CD4-positive, alpha-beta T cell treated with Interleukin-12 subunit alpha and Interleukin-12 subunit beta, for 1 hour (primary cell): ENCODE measurements at regions not wholly inside any gene's neighbourhood (a gene's known extent, or its start where the extent isn't known, plus 50 kb on each side); places are given as distances from the start of the nearest gene placed in this dataset.
"Not testable (repeated sequence)": the region's sequence is repeated elsewhere in the genome, so short reads cannot be mapped to it uniquely, and the experiment has no call there.

Experiments
- DNase-seq: peaks from one replicate; pipeline ENCODE4 v3.0.0-alpha.2; 2020

DNA sequence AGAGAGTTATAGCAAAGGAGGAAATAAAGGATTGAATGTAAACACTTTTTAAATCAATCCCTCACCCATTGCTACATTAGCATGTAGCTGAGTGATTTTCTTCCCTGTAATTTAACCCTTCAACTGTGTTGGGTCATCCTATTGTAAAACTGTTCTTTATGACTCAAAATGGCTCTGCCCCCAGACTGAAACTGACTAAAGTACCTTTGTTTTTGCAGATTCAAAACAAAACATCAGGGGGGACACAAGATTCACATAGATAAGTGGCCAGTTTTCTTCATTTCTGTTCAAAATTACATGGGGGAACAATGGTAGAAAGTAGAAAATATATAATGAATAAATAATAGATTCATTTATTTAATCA is 268.4 kb downstream of the IGSF11 start:
- DNase-seq, result no peak

DNA sequence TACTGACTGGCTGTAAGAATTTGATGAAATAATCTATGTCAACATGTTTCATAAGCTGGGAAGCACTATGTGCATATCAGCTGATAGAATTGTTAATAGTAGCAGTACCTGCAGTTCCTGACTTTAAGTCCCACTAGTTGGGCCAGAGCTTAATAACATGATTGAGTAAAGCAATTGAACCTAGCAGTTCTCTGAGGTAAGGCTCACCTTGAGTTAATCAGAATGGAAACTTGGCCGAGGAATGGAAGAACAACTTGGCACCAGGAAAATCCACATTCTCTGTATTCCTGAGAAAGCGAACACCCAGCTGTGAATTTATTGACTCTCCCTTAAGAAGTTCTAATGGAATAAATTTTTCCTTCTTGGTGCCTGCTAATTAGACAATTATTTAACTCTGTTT is 262.6 kb downstream of the IGSF11 start:
- DNase-seq, result no peak

DNA sequence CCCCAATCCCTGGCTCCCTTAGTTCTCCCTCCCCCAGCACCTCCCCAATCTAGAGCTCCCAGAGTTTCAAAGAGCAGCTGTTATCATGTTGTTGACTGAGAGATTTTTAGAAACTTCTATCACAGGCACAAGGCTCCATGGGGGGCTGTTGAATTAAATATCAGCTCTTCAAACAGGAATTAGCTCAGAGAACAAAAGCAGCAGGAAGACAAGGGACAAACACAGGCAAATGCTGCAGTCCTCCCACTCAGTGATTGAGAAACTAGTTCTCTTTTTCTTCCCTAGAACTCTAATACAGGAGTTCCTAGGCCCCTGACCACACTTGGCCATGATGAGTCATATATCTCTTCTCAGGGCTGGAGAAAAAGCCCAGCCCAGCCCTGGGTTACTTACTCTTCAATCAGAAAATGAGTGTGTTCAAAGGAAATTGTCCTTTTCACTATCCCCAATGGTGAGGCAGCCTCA is 262.1 kb downstream of the IGSF11 start:
- no peak for DNase-seq

DNA sequence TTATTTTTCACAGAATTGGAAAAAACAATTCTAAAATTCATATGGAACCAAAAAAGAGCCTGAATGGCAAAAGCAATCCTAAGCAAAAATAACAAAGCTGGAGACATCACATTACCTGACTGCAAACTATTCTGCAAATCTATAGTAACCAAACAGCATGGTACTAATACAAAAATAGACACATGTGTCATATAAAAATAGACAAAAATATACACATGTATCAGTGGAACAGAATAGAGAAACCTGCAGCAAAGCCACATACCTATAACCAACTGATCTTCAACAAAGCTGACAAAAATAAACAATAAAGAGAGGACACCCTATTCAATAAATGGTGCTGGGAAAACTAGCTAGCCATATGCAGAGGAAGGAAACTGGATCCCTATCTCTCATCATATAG is 259.6 kb downstream of the IGSF11 start:
- DNase-seq, result no peak

DNA sequence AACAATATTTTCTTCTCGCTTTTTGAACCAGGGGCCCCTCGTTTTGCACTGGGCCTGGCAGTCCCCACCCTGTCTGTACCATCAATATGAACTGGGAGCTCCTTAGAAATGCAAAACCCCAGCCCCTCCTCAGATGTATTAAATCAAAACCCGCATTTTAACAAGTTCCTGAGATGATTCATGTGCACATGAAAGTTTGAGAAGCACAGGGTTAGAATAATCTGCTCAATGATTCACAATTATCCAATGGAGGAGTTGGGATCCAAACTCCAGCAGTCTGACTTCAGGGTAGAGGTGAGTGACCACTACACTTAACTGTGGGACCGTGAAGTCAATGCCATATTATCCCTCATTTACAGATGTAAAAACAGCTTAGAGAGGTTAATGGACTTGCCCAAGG is 256.4 kb downstream of the IGSF11 start:
- DNase-seq, result no peak

DNA sequence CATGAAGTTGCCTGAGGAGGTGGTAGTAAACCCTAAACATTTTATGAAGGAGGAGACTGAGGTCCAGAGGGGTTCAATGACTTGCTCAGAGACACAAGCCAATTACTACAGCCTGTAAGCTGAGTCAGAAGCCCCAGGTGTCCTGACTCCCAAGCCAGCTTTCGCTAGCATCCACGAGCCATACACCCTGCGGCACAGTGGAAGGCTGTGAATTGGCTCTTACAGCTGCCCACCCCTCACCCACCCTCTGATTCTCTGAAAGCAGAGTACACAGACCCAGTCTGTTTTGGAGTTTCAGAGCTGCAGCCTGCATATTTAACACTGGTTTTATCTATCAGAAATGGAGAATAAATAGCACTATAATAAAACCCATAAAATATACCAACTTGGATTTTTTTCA is 253.4 kb downstream of the IGSF11 start:
- no peak for DNase-seq

DNA sequence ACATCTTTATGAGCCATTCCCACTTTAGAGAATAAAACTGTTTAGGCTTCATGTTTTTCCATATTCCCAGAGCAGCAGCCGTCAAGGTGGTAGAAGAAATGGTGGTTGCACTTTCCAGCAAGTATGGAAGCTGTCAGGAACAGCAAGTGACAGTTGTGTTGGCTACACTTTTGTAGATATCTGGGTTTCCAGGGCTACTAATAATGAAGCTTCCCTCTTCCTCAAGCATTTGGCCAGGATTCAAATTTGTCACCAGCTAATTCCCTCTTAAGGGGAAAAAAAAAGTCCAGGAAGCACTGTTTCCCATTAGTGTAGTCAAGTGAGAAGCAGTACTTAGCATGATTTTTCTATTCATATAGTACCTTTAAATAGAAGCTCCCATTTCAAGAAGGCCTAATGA is 252.8 kb downstream of the IGSF11 start:
- no peak for DNase-seq

DNA sequence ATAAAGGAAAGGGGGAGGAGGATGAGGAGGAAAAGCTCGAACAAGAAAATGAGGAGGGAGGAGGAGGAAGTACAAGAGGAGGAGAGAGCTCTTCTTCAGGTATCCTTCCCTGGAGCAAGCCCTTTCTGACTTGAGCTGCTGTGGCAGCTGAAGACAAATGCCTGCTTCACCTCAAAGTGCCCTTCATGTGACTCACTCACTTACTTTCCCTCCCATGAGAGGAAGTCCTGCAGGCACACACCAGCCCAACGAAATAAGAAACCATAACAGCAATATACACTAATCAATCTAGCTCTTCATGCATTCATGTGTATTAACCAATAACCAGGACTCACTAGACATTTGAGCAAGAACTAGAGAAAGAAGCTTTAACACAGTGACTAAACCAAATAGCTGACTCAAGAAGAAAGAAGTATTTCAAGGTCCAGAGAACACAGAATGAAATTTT is 251.9 kb downstream of the IGSF11 start:
- no peak for DNase-seq

DNA sequence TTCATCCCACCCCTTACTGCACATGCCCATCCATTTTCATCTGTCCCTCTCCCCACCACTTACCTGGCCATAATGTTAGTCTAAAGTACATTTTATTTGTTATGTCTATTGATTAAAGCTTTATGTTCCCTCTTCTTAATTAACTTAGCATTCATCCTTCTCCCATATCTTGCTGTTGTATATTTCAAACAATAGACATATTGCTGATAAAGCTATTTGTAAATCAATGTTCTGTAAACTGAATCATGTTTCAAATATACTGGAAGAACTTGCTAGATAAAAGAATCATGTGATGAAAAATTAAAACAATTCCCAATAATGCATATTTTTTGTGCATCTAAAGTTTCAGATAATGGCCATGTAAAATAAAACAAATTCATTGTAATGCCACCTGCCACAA is 249.2 kb downstream of the IGSF11 start:
- no peak for DNase-seq

DNA sequence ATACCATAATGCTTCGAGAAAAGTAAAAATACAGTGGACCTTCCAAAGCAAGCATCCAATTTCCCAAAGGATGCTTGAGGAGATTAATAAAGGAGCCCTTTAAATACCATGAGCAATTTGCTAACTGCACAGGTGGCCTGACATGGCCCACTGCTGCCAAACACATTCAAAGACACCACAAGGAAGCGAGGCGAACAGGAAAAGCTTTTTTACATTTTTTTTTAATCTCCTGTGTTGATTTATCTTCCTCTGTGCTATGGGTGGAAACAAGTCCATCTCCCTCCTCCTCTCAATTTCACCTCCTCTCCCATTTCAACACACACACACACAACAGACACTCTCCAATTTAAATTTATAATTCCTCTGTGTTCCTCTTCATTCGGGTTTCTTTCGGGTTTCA is 243.4 kb downstream of the IGSF11 start:
- DNase-seq, result no peak

DNA sequence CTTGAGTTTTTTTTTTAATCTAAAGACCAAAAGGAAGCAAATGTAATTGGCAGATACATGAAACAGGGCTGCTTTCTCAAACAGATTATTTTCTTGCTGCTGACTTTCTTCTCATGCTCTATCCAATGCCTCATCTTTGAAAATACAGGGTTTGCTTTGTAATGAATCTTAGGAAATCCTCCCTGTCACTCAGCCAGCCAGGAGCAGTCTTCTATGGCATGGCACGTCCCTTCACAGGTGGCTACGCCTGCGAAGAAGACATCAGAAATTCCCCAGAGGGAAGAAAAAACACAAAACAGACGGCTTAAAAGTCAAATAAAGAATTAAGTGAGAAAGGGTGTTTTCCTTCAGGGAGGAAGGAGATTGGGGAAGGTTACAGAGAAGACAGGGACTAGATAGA is 242.5 kb downstream of the IGSF11 start:
- no peak for DNase-seq

DNA sequence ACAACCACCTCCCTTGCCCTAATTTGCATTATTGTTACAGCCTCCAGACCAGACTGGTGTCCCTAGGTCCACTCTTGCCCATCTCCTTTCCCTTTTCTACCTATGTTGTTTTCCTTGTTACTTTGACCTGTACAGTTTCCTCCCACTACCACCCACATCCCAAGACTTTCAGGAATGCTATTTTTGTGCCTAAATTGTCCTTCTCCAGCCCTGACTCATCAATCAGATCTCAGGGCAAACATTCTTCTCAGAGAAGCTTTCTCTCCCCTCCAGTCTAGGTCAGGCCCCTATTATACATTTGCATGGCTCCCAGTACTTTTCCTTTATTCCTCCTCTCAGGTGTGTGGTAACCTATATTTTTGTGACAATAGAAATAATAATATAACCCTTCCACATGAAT is 241.5 kb downstream of the IGSF11 start:
- DNase-seq, result no peak

DNA sequence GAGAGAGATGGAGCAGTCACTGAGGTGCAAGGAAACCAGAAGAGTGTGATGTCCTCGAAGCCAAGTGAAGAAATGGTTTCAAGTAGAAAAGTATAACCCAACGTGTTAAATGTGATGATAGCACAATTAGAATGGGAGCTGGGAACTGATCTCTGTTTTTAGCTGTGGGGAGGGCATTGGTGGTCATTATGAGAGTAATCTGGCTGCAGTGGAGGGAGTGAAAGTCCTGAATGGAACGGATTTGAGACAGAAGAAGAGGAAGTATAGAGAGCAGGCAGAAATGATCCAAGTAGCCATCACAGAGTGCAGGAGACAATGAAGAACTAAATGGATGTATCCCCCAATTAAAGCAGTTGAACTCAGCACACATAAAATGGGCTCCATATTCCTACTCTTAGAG is 235.3 kb downstream of the IGSF11 start:
- DNase-seq, result no peak

DNA sequence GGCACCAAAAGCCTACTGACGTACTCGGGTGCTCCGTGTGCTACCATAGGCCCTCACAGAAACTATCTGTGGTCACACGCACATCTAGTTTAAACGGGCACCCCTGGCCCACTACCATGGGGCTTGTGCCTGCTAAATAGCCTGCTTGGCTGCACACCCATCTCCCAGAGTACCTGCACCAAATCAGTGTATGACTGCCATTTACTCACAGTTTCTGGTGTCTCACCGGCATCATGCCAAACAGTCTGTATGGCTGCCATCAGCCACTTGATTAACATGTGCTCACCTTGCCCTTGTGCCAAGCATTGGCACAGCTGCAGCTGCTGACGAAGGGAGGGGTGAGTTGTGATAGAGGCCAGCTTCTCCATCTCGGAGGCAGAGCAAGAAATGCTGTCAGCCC is 232.7 kb downstream of the IGSF11 start:
- no peak for DNase-seq

DNA sequence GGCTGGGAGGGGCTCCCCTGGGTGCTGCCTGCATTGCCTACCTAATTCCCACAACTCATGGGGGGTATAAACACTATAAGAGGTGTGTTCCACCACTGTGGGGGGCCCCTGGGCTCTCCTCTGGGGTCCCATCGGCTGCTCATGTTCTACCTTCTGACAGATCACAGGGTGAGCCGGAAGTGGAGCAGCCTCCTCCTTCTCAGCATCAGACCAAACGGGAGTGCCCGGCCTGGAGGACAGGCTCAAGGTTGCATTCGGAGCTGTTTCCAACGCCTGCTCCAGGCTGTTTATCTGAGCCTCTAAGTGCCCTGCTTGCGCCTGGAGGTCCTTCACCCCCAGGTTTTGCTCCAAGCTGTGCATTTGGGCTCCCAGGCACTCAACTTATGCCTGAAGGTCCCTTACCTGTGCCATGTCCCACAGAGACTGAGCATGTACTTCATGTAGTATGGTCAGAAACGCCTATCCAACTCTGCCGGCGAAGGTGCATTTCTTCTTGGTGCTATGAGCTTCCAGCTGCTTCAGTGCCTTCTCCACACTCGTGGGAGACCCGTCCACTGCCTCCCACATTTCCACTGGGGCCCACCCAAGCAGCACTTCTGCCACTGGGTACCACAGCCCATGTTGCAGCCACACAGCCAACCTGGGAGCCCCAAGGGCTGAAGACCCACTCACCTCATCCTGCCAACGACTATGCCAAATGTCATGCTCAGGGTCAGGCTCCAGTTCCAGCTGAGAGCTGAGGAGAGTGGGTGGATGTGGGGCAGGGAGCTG is 232.1 kb downstream of the IGSF11 start:
- DNase-seq, result no peak

DNA sequence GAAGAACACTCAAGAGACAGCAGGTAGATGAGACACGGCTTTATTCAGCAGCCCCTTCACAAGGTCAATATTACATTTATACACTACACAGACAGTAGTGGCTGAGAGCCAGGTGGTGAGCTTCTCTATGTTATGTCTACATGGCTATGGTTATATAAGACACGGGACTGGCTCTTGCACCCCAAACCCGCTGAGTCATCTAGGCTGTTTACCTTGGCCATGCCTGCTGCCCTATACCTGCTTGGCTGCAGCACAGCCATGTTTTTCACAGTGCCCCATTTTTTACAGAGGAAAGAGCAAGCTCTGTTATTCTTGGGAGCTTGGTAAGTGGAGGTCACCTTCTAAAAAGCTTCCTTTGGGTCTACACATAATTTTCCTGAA is 231.6 kb downstream of the IGSF11 start:
- no peak for DNase-seq

DNA sequence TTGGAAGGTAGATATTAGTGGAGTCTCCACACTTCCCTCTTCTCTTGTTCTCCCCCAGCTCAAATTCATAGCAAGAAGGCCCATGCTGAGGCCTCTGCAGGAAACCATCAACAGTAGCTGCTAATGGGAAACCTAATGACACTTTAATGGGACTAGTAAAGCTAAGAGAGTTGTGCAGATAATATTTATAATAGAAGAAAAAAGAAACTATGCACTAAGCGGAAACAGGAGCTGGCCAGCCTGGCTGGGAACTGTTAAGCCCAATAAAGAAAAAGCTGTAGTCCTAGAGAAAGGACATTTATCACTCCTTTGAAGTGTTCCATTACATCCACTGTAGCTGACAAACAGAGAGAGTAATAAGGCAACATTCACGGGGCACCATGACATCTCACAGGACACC is 229.6 kb downstream of the IGSF11 start:
- DNase-seq, result no peak

DNA sequence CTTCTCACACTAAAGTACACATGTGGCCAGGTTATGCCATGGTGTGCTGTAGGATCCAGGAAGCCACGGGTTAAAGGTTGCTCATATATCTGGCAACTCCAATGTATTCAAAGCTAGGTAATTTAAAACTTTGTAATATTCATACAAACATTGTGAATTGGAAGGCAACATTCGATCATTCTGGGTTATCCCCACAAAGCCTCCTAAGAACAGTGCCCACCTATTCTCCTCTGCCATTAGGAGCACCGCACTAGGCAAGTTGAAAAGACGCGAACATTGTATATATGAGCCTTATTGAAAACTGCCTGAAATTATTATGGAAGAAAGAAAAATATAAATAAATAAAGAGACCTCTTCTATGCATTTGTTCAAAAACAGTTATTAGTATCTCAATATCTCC is 228.2 kb downstream of the IGSF11 start:
- no peak for DNase-seq

DNA sequence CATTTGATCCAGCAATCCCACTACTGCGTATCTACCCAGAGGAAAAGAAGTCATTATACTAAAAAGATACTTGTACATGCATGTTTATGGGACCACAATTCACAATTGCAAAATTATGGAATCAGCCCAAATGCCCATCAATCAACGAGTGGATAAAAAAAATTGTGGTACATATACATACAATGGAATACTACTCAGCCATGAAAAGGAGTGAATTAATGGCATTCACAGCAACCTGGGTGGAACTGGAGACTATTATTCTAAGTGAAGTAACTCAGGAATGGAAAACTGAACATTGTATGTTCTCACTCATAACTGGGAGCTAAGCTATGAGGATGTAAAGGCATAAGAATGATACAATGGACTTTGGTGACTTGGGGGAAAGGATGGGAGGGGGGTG is 227.3 kb downstream of the IGSF11 start:
- DNase-seq, result not testable (repeated sequence)

DNA sequence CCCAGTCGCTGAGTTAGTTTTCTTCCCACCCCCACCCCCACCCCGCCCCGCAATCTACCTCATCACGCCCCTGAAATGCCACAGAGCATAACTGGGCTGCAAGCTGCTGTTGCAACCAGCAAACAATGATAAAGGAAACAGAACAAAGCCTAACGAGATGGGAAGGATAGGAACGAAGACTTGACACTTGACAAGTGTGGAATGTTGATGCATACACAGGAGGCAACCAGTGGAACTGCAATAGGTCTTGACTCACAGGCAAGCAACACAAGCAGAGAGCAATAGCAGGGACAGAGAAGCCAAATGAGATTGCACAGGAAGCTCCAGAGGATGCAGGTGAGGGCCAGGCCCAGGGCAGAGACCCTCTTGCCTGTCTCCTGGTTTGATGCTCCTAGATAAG is 225.9 kb downstream of the IGSF11 start:
- DNase-seq, result no peak

DNA sequence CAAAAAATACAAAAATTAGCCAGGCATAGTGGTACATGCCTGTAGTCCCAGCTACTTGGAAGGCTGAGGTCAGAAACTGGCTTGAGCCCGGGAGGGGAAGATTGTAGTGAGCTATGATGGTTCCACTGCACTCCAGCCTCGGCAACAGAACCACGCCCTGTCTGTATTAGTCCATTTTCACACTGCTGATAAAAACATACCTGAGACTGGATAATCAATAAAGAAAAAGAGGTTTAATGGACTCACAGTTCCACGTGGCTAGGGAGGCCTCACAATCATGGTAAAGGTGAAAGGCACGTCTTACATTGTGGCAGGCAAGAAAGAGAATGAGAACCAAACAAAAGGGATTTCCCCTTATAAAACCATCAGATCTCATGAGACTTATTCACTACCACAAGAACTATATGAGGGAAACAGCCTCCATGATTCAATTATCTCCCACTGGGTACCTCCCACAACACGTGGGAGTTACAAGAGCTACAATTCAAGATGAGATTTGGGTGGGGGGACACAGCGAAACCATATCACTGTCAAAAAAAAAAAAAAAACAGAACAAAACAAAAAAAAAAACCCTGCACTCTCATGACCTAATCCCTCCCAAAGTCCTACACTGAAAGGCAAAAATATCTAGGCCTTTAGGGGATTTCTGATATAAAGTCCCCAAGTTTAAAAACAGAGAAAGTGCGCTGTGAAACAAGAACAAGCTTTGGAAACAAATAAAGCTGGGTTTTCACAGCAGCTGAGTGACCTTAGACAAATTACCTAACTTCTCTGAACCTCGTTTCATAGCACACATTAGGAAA is 224.7 kb downstream of the IGSF11 start:
- DNase-seq, result no peak

DNA sequence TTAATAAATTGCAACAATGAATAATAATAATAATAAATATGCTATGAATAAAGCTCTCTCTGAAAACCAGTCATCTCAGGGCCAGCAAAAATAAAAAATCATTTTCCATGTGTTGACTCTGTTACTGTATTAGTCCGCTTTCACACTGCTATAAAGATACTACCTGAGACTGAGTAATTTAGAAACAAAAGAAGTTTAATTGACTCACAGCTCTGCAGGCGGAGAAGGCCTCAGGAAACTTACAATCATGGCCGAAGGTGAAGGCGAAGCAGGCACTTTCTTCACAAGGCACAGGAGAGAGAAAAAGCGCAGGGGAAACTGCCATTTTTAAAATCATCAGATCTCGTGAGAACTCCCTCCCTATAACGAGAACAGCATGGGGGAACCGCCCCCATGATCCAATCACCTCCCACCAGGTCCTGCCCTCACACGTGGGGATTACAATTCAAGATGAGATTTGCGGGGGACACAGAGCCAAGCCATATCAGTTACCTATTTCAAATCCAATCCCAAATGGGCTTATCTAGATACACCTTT is 224.1 kb downstream of the IGSF11 start:
- DNase-seq, result peak; percentile 11

DNA sequence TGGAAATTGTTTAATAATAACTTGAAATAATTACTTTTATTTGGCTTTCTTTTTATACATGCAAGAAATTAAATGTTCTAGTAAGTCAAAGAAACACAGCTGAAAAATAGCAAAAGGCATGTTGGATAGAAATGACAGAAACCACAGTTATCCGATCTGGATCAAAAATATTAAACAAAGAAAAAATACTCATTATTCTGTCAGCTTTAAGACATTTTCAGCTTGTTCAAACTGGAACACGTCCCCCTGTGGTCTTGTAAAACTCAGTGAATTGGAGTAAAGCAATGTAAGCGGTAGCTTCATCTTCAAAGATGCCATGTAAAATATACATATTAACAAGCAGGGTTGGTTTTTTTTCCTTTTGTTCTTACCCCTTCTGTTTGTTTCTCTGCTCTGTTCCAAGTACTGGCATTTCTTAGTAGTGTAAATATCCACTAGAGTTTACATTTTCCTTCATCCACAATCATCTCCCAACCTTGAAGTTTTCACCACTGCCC is 223.4 kb downstream of the IGSF11 start:
- no peak for DNase-seq

DNA sequence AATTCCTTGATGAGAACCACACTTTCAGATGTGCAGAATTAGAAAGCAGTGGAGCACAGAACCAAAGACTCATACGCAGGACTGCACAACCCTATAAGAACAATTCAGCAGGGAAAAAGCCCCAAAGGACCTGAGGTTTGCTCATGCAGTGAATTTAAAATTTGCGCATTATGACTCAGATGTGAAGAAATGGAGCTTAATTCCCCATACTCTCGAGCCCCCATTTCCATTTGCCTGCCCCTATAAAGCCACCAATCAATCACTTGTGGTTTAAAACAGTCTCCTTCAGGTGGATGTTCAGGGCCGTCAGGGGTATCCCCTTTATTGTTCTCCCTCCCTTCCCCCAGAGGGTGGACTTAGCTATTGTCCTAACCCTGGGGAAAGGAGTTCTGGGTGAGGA is 221.2 kb downstream of the IGSF11 start:
- no peak for DNase-seq
